GM21825 (cell line): ENCODE measurements at regions not wholly inside any gene's neighbourhood (a gene's known extent, or its start where the extent isn't known, plus 50 kb on each side); places are given as distances from the start of the nearest gene placed in this dataset.

Experiments
- ATAC-seq: cut with Tn5 transposase; IDR thresholded peaks from one replicate; pipeline ENCODE4 v1.9.1; 2021; ENCODE audit warnings: mild to moderate bottlenecking, moderate library complexity; ENCODE audit not compliant: unreplicated experiment

GRCh38 chr1:117678246-117678977 is 72.6 kb downstream of the TENT5C start:
- ATAC-seq: no peak

- no peak for ATAC-seq
Measured at GRCh38 chr1:117679299-117679698, 73.5 kb downstream of the TENT5C start.

GRCh38 chr1:117679868-117680267 is 74.0 kb downstream of the TENT5C start:
- no peak for ATAC-seq

- ATAC-seq: no peak
Measured at GRCh38 chr1:117680316-117681002, 74.6 kb downstream of the TENT5C start.

GRCh38 chr1:117681093-117681900 is 75.4 kb downstream of the TENT5C start:
- no peak for ATAC-seq

- ATAC-seq: no peak
Measured at GRCh38 chr1:117681901-117682250, 76.0 kb downstream of the TENT5C start.

- ATAC-seq: no peak
Measured at GRCh38 chr1:117682372-117682771, 76.5 kb downstream of the TENT5C start.

- no peak for ATAC-seq
Measured at GRCh38 chr1:117683571-117684285, 77.9 kb downstream of the TENT5C start.

- ATAC-seq: no peak
Measured at GRCh38 chr1:117685936-117686806, 80.3 kb downstream of the TENT5C start.

GRCh38 chr1:117686907-117687306 is 81.1 kb downstream of the TENT5C start:
- ATAC-seq: no peak

GRCh38 chr1:117689997-117690625 is 84.3 kb downstream of the TENT5C start:
- no peak for ATAC-seq

- no peak for ATAC-seq
Measured at GRCh38 chr1:117691942-117692341, 86.1 kb downstream of the TENT5C start.

GRCh38 chr1:117694543-117694942 is 88.7 kb downstream of the TENT5C start:
- ATAC-seq: no peak

- no peak for ATAC-seq
Measured at GRCh38 chr1:117695796-117696490, 90.1 kb downstream of the TENT5C start.

- ATAC-seq: no peak
Measured at GRCh38 chr1:117696561-117696960, 90.7 kb downstream of the TENT5C start.

GRCh38 chr1:117697220-117697781 is 91.5 kb downstream of the TENT5C start:
- no peak for ATAC-seq

- ATAC-seq: no peak
Measured at GRCh38 chr1:117698398-117699160, 92.7 kb downstream of the TENT5C start.

- ATAC-seq: no peak
Measured at GRCh38 chr1:117699953-117700352, 94.1 kb downstream of the TENT5C start.
